ENCODE measurements at regions not wholly inside any gene's neighbourhood (a gene's known extent, or its start where the extent isn't known, plus 50 kb on each side); places are given as distances from the start of the nearest gene placed in this dataset.
A peak's percentile ranks its signal among the peaks of the same experiment; 100 is the strongest.
"Not testable (repeated sequence)": the region's sequence is repeated elsewhere in the genome, so short reads cannot be mapped to it uniquely, and the experiment has no call there.

DNA sequence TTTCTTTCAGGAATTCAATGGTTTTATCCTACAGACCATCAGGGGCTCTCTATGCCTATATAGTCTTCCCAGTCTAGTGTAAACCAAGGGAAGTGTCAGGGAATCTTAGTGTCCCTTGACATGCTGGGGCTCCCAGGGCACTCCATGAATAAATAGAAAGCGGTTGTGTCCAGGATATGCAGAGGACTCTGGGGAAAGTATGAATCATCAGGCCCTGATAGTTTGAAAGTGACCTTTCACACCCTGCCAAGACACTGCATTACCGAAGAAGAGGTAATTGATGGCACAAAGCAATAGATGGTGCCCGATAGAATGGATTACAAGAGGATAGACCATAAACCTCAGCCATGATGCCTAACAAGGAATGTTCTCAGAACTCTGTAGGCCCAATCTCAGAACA is 163.3 kb upstream of the DAPK1 start:
- no peak for DNase-seq (ENCODE audit: low spot score)

DNA sequence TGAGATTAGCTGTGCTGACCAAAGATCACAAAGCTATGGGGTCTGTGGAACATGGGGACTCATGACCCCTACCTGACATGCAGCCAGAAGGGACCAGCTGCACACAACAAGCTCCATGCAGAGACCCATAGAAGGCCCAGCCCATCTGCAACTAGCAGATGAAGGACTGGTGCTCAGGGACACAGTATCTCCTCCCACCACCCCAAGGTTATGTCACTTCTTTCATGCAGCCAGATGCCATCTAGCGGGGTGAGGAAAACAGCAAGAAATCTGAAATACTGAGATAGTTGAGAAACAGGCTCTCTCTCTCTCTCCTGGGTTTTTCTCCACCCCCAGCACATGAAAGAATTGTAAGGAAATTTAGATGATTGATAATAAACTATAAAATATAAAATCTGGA is 161.3 kb upstream of the DAPK1 start:
- no peak for DNase-seq (ENCODE audit: low spot score)

DNA sequence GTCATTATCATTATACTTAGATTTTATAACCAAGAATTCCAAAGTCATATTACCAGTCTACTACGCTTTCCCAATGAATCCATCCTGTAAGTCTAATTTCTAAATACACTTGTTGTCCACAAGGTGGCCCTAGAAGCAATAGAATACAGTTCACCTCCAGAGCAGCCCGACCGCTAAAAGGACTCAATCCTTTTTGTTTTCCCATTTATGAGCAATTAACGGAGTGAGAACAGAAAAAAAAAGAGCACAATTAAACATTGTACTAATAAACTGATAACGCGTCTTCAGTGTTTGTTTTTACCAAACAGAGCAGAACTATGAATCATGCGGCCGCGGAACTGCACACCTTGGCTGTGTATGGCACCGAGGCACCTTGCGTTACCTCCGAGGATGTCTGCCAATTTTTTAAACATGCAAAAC is 160.7 kb upstream of the DAPK1 start:
- DNase-seq (ENCODE audit: low spot score), result peak; percentile 12

DNA sequence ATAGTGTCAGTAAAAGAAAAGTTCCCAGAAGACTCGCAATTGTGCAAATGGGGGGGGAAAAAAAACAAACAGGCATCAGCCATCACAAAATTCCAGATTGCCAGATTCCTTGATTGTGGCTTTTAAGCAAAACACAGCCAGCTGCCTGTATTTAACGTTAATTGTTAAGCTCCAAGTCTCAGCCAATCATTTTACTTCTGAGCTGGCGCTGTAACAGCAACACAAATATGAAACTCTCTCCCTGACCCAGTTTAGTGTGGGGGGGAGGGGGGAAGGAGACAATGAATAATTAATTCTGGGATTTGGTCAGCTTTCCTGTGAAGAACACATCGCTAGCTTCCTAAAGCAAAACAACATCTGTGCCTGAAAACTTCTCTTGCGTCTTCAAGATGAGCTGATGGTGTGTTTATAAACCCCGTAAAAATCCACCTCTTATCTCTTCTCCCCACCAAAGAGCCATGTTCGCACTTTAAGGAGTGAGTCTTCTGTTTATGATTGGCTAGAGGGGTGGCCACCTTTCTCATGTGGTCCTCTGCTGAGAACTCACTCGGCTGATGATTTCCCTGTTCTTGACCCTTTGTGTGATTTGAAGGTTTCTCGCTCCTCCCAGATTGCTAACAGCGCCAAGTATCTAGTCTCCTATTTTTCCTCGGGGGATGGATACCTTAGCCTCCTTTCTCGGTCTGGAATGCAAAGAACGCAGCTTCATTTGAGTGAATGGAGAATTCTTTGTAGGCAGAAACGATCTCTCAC is 160.2 kb upstream of the DAPK1 start:
- DNase-seq (ENCODE audit: low spot score), result no peak

DNA sequence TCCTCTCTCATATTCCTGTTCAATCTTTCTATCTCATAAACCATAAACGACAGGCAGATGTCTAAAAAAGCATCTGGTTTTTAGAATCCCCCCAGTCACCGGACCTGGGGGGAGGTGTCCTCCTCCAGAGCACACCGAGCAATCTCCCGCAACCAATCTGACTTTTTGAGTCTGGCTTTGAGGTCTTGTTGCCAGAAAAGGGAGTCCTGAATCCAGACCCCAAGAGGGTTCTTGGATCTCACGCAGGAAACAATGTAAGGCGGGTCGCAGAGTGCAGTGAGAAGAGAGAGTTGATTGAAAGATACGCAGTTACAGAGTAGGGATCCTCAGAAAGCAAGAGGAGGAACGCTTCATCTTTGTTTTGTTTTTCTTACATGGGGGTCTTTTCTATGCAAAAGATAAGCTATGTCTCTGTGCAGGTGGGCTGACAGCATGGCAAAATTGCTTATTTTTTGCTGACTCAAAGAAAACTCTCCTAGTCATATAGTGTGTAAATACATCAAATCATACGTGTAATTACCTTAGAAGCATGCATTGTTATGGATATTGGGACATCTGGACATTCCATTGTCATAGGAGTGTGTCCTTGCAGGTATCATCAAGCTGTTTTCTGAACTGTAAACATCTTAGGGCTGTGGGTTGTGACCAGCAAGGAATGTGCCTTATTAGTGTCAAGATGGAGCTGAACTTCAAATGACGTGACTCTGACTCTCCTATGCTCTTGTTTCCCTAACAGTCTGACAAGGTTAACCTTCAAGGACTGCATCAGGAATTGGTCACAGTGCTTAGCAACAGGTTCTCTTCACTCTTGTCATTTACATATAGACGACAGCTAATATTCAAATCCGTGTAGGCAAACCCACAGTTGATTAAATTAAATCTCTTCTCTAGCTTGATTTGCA is 159.3 kb upstream of the DAPK1 start:
- no peak for DNase-seq (ENCODE audit: low spot score)

DNA sequence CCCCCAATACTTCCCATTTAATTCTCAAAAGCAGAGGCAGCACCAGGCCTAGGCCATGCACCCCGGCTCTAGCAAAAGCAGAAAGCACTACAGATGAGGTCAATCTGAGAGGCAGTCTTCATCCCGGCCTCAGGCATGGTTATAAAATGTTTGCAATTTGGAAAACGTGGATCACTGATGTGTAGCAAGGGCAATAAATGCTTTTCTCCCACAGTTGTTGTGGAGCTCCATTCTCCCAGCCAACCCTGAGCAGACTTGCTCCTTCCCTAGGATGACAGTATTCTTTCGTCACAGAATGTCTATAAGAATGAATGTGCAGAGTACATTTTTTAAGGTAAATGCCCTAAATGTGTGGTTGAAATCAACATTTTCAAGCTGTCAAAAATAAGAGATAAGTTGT is 157.3 kb upstream of the DAPK1 start:
- no peak for DNase-seq (ENCODE audit: low spot score)

DNA sequence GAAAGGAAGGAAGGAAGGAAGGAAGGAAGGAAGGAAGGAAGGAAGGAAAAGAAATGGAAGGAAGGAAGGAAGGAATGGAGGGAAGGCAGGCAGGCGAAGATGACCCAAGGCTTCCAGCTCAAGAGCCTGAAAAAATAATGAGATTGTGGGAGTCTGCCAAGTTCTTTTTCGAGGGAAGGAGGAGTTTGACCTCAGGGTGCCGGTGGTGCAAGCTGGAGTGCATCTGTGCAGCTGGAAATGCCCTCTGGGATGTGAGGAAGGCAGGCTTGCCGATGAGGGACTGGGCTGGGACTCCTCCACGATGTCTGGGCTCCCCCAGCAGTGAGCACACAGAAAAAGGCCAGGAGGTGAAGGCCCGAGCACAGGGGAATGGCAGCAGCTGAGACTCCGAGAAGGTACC is 154.9 kb upstream of the DAPK1 start:
- DNase-seq (ENCODE audit: low spot score), result no peak

DNA sequence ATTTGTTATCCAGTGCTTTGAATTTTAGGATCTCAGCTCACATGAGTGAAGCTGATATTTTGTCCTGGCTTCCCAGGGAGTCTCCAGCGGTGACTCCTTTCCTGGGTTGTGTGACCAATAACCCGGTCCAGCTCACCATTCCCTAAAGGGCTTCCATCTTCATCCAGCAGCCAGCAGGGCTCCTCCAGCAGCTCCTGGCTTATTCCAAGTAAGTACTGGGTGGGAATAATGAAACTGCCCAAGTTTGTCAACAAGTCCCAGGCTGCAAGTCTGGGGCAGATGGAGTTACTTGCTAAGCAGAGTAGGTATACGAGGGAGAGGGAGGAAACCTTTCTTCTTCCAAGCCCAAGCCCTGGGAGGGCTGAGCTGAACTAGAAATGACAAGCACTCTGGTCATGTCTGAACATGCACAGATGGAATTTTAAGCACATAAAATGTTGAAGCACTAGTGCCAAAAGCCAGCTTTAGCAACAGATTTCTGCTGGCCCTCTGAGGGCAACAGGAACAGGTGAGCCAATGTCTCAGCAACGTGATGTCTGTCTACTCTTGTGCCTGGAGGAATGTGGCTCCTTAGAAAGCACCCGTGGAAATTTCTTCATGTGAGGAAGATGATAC is 153.7 kb upstream of the DAPK1 start:
- no peak for DNase-seq (ENCODE audit: low spot score)

DNA sequence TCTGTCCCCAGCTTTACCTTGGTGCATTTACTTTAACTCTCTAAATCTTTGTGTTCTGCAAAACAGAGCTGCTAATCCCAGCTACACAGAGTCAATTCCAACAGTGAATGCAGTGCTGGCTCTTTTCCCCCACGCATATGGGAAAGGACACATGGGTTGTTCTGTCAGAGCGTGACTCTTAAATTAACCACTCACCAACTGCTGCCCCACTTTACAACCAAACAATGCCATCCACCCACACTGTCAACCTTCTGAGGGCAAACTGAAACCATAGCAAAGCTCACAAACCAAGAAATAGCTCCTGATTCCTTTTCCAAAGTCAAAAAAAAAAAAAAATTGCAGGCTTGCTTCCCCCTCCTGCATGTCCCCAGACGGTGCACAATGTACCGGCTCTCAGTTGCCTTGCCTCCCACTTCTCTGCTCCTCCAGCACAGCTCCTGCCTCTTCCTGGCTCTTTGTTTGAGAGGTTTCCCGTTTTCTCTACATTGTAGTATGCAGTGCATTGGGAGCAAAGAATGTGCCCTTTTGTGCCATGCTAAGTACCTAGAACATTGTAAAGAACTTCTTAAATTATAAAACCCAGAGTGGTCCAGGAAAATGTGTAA is 151.5 kb upstream of the DAPK1 start:
- DNase-seq (ENCODE audit: low spot score), result no peak

DNA sequence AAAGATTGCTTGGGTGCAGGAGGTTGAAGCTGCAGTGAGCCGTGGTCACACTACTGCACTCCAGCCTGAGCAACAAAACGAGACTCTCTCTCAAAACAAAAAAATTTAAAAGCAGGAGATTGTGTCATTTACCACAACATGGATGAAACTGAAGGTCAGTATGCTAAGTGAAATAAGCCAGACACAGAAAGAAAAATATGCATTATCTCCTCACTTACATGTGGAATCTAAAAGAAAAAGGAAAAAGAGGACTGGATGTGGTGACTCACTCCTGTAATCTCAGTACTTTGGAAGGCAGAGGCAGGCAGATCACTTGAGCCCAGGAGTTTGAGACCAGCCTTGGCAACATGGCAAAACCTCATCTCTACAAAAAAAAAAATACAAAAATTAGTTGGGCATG is 146.8 kb upstream of the DAPK1 start:
- no peak for DNase-seq (ENCODE audit: low spot score)

DNA sequence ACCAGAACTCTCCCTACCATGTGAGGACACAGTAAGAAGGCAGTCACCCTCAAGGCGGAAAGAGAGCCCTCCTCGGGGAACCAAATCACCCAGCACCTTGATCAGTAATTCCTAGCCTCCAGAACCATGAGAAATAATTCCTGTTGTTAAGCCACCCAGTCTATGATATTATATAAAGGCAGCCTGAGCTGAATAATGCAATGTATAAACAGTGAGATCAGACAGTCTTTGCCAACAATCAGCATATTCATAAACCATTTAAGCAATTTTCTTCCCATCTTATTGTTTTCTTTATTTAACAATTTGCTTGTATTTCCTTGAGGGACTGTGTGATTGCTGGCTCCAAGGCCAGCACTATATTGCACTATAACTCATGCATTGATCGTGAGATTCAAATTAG is 144.4 kb upstream of the DAPK1 start:
- DNase-seq (ENCODE audit: low spot score), result no peak

DNA sequence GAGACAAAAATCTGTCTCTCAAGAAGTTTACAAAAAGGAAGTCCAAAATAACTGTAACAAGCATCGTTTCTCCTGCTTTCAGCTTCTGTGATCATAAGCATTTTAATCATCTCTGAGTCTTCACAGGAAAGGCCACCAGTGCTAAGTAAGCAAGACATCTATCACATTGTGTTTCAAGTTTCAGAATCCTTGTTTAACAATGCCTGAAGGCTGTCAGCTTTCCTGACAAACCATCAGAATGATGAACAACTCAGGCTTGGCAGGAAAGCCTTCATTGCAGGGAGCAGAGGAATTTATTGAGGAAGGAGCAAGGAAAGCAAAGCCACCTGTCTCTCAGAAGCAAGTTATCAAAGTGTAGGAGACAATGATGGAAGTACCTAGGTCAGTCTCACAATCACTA is 143.5 kb upstream of the DAPK1 start:
- no peak for DNase-seq (ENCODE audit: low spot score)

DNA sequence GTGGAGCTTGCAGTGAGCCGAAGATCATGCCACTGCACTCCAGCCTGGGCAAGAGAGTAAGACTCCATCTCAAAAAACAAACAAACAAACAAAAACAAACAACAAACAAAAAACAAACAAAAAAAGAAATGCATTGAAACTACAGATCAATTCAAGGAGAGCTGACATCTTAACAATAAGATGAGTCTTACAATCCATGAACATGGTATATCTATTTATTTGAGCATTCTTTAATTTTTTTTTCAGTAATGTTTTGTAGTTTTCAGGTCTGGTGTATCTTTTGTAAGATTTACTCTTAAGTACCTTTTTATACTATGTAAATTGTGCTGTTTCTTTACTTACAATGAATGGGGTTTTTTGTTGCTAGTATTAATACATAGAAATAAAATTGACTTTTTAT is 140.1 kb upstream of the DAPK1 start:
- DNase-seq (ENCODE audit: low spot score), result no peak

DNA sequence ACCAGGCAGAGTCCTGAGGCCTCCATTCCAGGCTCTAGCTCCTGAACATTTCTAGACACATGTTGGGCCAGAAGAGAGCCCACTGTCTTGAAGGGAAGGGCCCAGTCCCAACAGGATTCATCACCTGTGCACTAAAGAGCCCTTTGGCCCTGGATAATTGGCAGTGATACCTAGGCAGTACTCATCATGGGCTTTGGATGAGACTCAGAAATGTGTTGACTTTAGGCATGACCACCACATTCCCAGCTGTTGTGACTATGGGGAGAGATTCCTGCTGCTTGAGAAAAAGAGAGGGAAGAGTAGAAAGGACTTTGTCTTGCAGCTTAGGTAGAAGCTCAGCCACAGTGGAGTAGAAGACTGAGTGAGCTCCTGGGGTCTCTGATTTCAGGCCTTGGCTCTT is 138.4 kb upstream of the DAPK1 start:
- DNase-seq (ENCODE audit: low spot score), result no peak

DNA sequence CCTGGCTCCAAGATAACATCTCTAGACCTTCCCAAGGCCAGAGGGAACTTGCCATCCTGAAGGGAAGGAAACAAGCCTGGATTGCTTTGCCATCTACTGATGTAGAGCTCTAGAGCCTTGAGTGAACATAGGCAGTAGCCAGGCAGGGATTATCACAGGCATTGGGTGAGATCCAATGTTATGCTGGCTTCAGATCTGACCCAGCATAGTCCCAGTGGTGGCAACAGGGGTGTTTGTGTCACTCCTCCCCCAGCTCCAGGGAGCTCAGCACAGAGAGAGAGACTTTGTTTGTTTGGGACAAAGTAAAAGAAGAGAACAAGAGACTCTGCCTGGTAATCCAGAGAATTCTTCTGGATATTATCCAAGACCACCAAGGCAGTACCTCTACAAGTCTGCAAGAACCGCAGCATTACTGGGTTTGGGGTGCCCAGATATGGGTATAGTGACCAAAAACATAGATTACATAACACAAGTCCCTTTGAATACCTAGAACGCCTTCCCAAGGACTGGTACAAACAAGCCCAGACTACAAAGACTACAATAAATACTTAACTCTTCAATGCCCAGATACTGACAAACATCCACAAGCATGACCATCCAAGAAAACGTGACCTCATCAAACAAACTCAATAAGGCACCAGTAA is 137.6 kb upstream of the DAPK1 start:
- no peak for DNase-seq (ENCODE audit: low spot score)

DNA sequence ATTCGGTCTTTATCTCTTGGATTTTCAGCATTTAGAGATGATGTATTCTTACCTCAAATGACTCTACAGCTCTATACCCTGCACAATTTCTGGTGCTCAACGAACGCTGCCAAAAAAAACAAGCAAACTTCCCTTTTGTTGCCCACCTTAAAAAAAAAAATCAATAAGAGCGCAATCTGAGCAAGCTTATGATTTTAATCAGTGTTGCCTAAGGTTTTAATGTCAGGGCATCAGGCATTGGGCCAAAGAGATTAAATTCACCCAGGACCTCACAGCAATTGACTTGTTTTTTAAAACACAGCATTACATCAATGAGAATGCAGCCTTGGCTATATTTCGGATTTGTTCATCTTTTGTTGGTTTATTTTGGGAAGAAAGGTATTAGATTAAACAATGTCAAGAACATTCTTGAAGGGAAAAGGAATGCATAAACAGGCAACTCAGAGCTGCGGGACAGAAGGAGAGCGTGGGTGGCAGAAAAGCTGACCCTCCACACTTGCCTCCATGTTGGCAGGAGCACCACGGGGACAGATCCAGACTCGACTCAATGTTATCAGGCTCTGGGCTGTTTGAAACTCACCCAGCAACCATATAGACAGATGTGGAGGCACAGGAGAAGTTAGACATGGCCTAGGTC is 127.5 kb upstream of the DAPK1 start:
- no peak for DNase-seq (ENCODE audit: low spot score)

DNA sequence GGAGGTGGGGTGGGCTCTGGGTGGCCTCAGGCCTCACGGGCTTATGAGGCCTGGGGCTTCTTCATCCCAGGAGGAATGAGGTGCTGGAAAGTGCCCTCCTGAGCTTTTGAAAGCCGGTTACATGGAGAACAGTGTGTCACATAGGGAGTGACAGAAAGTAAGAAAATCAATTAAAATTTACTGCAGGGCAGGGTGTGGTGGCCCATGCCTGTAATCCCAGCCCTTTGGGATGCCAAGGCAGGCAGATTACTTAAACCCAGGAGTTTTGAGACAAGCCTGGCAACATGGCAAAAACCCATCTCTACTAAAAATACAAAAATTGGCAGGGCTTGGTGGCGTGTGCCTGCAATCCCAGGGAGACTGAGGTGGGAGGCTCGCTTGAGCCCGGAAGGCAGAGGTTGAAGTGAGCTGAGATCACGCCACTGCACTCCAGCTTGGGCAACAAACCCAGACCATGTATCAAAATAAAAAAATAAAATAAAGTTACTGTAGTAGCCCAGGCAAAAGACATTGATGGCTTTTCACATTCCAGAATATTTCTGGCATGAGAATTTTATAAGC is 125.8 kb upstream of the DAPK1 start:
- no peak for DNase-seq (ENCODE audit: low spot score)

DNA sequence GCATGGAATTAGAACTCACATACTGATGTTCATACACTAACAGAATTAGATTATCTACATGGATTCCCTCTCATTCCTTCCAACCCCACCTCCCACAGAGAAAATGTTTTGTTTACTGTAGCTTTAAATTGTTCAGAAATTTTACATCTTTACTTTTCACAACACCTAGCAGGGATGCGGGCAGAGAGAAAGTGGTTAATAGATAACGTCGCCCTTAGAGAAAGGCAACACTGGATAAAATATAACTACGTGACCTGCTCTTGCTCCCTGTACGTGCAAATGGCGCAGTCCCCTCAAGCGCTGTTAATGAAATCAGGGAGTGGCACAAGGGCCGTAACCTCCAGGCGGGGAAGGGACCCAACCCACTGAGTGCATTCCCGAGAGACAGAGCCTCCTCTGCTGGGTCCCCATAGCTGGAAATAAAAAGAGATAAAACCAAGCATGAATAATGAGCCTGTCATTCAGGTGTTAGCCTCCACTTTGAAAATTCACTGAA is 125.3 kb upstream of the DAPK1 start:
- DNase-seq (ENCODE audit: low spot score), result no peak

DNA sequence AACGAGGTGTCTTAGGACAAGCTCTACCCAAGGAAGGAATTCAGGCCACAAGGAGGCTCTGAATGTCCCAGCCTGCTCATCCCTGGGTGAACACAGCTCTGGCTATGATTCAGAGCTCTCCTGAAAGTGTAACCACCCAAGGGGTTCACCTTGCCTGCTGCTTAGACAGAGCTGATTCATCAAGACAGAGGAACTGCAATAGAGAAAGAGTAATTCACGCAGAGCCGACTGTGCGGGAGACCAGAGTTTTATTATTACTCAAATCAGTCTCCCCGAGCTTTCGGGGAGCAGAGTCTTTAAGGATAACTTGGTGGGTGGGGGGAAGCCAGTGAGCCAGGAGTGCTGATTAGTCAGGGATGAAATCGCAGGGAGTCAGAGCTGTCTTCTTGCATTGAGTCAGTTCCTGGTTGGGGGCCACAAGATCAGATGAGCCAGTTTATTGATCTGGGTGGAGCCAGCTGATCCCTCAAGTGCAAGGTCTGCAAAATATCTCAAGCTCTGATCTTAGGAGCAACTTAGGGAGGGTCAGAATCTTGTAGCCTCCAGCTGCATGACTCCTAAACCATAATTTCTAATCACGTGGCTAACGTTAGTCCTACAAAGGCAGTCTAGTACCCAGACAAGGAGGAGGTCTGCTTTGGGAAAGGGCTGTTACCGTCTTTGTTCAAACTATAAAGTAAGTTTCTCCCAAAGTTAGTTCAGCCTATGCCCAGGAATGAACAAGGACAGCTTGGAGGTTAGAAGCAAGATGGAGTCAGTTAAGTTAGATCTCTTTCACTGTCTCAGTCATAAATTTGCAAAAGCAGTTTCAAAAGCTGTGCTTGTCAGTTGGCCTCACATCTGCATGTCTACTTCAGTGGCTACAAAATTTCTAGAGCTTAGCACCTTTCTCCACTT is 123.4 kb upstream of the DAPK1 start:
- DNase-seq (ENCODE audit: low spot score), result not testable (repeated sequence)
